GM12891 (cell line): ENCODE measurements at regions not wholly inside any gene's neighbourhood (a gene's known extent, or its start where the extent isn't known, plus 50 kb on each side); places are given as distances from the start of the nearest gene placed in this dataset.
"Not testable (repeated sequence)": the region's sequence is repeated elsewhere in the genome, so short reads cannot be mapped to it uniquely, and the experiment has no call there.

Experiments
- DNase-seq: peaks from one replicate; pipeline ENCODE4 v3.0.0; 2011; ENCODE audit warnings: low spot score; ENCODE audit not compliant: insufficient read length
- FAIRE-seq: peaks from 2 replicates; lab custom pipeline; 2011; peaks lifted over from hg19 to GRCh38; lab: Jason Lieb, UNC
- PAX5 ChIP-seq: IDR thresholded peaks from 2 replicates; pipeline ENCODE4 v1.6.1; 2011; ENCODE audit warnings: low read length, moderate library complexity, mild to moderate bottlenecking; ENCODE audit not compliant: insufficient read depth, severe bottlenecking
- POLR2A ChIP-seq: IDR thresholded peaks from 2 replicates; pipeline ENCODE4 v1.6.1; 2011; ENCODE audit warnings: low read depth, low read length, control low read depth
- POLR2AphosphoS5 ChIP-seq: IDR thresholded peaks from 2 replicates; pipeline ENCODE4 v1.6.1; 2011; ENCODE audit warnings: low read depth, low read length, control low read depth
- POU2F2 ChIP-seq: IDR thresholded peaks from 2 replicates; pipeline ENCODE4 v1.6.1; 2011; ENCODE audit warnings: low read depth, mild to moderate bottlenecking, control low read depth, low read length, moderate library complexity
- SPI1 ChIP-seq: IDR thresholded peaks from 2 replicates; pipeline ENCODE4 v1.6.1; 2011; ENCODE audit warnings: low read depth, low read length, control low read depth
- TAF1 ChIP-seq: IDR thresholded peaks from 2 replicates; pipeline ENCODE4 v1.6.1; 2011; ENCODE audit warnings: low read depth, low read length, control low read depth

- no peak for DNase-seq
- TF ChIP-seq POLR2AphosphoS5 (no peak), SPI1 (no peak), TAF1 (no peak), POU2F2 (no peak), PAX5 (no peak), POLR2A (no peak)
These were observed 205.6 kb downstream of the C9orf50 start for GRCh38 chr9:129414993-129415941.

DNA sequence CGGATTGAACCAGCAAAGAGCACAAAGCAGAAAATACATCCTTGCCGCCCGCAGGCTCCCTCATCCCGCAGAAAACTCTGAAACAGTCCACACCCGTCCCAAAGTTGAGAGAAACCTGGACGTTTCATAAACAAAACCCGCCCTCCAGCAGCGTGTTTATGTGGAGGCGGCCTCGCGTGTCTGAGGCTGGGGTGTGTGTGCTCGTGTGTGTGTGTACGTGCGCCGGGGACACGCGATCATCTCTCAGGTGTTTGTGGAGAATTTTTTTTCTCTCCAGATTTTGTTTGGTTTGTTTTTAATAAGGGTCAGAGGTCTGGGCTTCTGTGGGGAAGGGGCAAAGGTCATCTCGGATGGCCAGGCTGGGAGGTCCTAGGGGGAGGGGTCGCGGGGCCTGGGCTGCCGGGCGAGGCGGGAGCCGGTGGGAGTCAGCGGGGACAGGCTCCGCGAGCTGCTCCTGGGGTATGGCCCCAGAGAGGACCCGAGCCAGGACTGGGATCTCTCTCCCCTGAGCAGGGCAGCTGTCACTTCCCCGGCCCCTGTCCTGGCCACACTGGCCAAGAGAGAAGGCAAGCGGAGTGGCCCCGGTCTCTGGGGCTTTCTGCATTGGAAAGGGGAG is 206.4 kb downstream of the C9orf50 start:
- FAIRE-seq: no peak
- no peak for DNase-seq
- no peak for TF ChIP-seq TAF1
- TF ChIP-seq SPI1: no peak
- no peak for TF ChIP-seq POLR2AphosphoS5
- no peak for TF ChIP-seq POLR2A
- no peak for TF ChIP-seq PAX5
- TF ChIP-seq POU2F2: no peak

More at GRCh38 chr9:129414993-129415941, 205.6 kb downstream of the C9orf50 start:
- FAIRE-seq: no peak

GRCh38 chr9:129413537-129414376 is 207.1 kb downstream of the C9orf50 start:
- peak; percentile 47; the same call in 1 of the 2 replicates for TF ChIP-seq POLR2A
- peak; percentile 45; the same call in 1 of the 2 replicates for TF ChIP-seq POU2F2
- TF ChIP-seq POLR2AphosphoS5: peak; percentile 53; the same call in 1 of the 2 replicates
- no peak for TF ChIP-seq PAX5
- TF ChIP-seq TAF1: peak; percentile 41; the same call in 1 of the 2 replicates
- peak; percentile 77 for TF ChIP-seq SPI1
- FAIRE-seq (peak; percentile 99), DNase-seq (peak; percentile 98)

GRCh38 chr9:129412814-129413536 is 207.9 kb downstream of the C9orf50 start:
- DNase-seq (peak; percentile 59), FAIRE-seq (peak; percentile 16)
- no peak for TF ChIP-seq TAF1
- TF ChIP-seq POU2F2: no peak
- no peak for TF ChIP-seq PAX5
- TF ChIP-seq SPI1: no peak
- no peak for TF ChIP-seq POLR2A
- no peak for TF ChIP-seq POLR2AphosphoS5

DNA sequence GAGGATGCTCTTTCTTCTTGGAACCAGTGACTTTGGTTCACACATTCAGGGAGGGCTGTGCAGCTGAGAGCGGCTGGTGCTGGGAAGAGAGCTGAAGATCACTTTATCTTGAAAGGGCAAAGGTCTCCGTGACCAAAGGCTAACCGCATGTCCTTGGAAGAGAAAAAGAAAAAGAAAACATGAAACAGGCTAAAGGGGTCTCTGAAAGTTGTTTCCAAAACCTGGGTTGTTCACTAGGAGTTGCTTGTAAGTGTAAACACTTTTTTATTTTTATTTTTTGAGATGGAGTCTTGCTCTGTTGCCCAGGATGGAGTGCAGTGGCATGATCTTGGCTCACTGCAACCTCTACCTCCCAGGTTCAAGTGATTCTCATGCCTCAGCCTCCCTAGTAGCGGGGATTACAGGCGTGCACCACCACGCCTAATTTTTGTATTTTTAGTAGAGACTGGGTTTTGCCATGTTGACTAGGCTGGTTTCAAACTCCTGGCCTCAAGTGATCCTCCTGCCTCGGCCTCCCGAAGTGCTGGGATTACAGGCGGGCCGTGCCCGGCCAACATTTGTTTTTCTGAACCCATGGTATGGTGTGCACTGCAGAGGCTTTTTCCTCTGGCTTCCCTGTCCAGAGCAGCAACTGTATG is 208.6 kb downstream of the C9orf50 start:
- FAIRE-seq: not testable (repeated sequence)

GRCh38 chr9:129411501-129412175 is 209.3 kb downstream of the C9orf50 start:
- DNase-seq (no peak), FAIRE-seq (no peak)
- TF ChIP-seq POU2F2 (no peak), SPI1 (no peak), TAF1 (no peak), POLR2AphosphoS5 (no peak), POLR2A (no peak), PAX5 (no peak)

More for the DNA sequence above, 208.6 kb downstream of the C9orf50 start:
- not testable (repeated sequence) for DNase-seq

DNA sequence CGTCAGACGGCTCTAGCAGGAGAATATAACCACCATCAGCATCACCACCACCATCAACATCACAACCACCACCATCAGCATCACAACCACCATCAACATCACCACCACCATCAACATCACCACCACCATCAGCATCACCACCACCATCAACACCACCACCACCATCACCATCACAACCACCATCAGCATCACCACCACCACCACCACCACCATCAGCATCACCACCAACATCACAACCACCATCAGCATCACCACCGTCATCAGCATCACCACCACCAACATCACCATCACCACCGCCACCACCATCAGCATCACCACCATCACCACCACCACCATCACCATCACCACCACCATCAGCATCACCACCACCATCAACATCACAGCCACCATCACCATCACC is 210.7 kb downstream of the C9orf50 start:
- DNase-seq: no peak
- FAIRE-seq: peak; percentile 98
- TF ChIP-seq PAX5: no peak
- TF ChIP-seq SPI1: no peak
- TF ChIP-seq POU2F2: no peak
- no peak for TF ChIP-seq TAF1
- no peak for TF ChIP-seq POLR2A
- TF ChIP-seq POLR2AphosphoS5: no peak
